ENCODE measurements at regions not wholly inside any gene's neighbourhood (a gene's known extent, or its start where the extent isn't known, plus 50 kb on each side); places are given as distances from the start of the nearest gene placed in this dataset.

GRCh38 chr4:52290466-52290865 lies 239.4 kb downstream of the SPATA18 start:
- no peak for DNase-seq

- DNase-seq: no peak
These were observed 241.1 kb downstream of the SPATA18 start for GRCh38 chr4:52292245-52292644.

DNA sequence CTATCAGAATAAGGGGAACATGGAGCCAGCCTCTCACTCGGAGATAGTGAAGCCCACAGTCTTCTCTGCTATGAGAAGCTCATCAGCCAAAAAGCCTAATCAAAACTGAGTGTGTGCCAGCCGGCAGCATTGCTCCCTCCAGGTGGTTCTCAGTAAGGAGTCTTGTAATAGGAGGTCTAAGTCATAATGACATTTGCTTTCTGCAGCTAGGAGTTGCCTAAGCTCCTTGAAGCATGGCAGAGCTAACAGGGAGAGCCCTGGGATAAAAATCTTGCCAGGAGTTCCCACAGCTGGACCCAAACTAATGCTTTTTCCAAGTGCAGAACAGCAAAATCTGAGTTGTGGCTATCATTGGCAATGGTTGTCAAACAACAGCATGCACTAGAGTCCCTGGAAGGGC lies 245.2 kb downstream of the SPATA18 start:
- DNase-seq: no peak

DNA sequence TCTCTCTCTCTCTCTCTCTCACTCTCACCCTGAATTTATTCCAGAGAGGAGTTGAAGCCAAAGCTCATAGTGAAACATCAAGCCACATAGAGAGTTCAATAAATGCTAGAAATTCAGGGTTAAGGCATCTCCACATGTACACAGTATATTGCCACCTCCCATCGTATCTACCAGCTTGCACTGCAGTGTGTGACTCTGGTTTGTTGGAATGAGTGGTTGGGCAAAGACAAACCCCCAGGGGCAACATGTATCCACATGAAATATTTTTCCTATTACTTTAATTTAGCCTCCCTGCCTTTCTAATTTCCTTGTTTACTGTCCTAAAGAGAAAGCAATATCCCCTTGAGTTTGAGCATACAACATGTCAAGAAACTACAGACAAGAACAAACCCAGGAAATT lies 247.3 kb downstream of the SPATA18 start:
- DNase-seq: no peak

DNA sequence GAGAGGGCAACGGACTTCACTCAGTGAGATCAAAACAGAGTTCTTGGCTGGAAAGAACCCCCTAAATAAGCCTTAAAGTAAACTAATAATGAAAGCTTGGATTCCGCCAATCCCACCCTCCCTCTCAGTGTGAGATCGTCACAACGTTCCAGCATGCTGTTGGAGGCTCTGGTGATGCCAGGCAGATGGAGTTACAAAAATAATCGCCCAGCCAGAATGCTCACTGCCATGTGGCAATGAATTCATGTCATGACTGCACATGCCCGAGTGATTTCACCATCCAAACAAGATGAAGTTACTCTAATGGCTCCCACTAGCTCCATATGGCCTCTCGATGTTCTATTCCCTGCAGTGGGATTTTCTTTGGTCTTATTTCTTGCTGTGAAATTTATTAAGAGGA lies 248.0 kb downstream of the SPATA18 start:
- no peak for DNase-seq

- DNase-seq: no peak
These were observed 260.5 kb downstream of the SPATA18 start for GRCh38 chr4:52311464-52312125.

DNA sequence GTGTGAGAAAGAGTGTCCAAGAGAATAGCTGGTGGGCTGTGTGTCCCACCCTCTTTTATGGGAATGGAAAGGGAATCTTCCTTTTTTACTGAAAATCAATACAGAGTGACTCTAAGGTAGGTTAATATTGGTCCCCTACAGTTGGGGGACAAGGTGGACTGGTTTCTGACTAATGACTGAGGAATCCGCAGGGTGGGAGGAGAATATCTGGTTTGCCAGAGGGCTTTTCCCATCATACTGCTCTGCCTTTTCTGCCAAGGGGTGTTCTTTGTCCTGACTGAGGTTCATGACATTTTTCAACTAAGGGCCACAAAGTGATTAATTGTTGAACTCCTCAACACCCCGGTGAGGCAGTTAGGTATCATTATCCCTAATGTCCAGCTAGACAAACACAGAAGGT lies 261.6 kb downstream of the SPATA18 start:
- no peak for DNase-seq

DNA sequence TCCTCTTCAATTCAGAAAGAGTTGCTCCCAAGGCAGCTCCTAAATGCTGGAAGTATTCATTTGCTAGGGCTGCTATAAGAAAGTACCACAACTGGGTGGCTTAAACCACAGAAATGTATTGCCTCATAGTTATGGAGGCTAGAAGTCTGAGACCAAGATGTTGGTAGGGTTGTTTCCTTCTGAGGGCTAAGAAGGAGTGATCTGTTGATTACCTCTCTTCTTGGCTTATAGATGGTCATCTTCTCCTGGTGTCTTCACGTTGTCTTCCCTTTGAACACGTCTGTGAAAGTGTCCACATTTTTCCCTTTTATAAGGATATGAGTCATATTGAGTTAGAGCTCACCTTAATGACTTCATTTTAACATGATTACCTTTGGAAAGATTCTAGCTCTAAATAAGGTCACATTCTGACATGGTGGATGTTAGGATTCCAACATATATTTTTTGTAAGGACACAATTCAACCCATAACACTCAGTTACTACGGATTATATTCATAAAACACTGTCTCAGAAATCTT lies 266.3 kb downstream of the SPATA18 start:
- DNase-seq: no peak

DNA sequence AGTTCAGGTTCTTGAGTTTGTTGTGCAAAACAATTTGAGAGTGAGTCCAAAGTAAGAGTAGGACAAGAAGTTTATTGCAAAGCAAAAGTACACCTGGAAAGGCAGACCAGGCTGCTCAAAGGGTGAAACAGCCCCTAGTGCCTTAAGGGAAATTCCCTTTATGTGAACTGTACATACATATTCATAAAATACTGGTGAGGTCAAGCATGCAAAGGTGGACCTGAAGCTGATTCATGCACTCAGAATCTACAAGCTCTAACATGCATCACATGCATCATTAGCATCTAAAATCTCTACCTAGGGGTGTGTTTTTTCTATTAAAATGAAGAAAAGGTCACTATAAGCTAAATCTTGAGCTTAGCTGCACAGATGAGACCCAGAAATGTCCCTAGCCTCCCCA lies 266.9 kb downstream of the SPATA18 start:
- no peak for DNase-seq

GRCh38 chr4:52329894-52330293 lies 278.8 kb downstream of the SPATA18 start:
- DNase-seq: no peak

- no peak for DNase-seq
These were observed 292.5 kb downstream of the SPATA18 start for GRCh38 chr4:52343595-52343994.

GRCh38 chr4:52350926-52351325 lies 299.8 kb downstream of the SPATA18 start:
- DNase-seq: no peak

GRCh38 chr4:52358366-52358765 lies 300.7 kb downstream of the USP46 start:
- no peak for DNase-seq

GRCh38 chr4:52358883-52359321 lies 300.2 kb downstream of the USP46 start:
- DNase-seq: no peak

DNA sequence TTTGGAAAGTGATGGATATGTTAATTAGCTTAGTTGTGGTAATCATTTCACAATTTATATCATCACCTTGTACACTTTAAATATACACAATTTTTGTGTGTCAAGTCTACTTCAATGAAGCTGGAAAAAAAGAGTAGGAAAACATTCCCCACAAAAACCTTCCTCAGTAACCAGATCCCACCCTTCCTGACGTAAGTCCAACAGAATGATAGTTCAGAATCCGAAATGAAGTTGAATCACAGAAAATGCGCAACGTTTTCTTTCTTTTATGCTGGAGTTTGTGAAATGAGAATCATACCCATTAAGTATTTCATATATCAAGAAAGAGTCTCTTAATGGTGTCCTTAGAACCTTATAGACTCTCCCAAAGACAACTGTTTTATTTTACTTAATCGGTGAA lies 292.9 kb downstream of the USP46 start:
- no peak for DNase-seq

DNA sequence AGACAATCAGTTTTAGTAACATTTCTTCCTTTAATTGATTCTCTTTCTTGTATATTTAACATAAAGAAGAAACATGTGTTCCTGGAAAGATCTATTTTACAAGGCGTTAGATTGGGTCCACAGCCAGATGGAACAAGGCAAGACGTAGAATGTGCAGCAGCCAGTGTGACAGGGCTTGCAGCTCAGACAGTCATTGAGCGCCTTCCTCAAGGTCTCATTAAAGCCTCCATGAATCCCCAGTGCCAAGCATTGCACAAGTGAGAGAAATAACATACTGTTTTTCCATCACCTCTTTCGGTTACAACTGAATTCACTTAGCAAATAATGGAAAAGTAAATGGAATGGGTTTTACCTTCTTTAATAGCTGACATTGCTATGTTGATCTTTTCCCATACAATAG lies 292.5 kb downstream of the USP46 start:
- DNase-seq: no peak

DNA sequence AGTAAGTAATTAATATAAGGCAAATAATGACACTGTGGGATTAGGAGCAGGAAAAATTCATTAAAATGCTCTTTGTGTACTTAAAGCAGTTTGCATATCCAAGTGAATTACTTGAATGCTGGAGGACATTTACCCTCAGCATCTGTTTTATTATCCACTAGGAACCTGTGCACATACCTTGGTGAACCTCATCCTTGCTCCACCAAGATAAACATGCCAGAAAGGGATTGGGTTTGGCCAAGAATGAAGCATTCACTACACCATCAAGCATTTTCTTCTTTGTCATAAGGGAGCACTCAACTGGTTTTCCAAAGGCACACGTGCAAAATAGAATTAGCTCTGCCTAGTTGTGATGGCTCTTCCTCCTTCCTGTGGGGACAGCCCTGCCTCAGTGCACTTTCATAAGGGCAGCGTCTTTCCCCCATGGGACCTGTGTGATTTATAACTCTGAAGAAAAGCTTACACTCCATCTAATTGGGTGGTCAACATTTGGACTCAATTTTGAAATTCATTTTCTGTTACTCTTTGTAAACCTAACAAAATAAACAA lies 291.7 kb downstream of the USP46 start:
- DNase-seq: no peak

DNA sequence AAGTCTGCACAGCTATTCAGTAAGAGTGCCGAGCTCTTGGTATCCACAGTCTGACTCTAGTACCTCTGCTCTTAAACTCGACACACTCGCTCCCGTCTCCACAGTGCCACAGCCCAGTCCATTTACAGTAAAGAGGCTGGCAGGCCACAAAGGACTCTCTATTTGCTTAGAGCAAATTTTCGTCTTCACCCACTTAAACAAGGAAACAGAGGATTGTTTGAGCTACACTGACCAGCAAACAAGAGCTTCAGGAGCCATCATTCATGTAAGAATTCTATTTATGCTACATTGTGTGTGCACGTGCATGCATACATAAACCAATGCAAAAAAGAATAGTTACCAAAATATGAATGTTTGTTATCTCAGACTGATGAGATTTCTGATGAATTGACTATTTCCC lies 290.2 kb downstream of the USP46 start:
- DNase-seq: no peak

- DNase-seq: no peak
These were observed 289.5 kb downstream of the USP46 start for GRCh38 chr4:52369649-52370048.

DNA sequence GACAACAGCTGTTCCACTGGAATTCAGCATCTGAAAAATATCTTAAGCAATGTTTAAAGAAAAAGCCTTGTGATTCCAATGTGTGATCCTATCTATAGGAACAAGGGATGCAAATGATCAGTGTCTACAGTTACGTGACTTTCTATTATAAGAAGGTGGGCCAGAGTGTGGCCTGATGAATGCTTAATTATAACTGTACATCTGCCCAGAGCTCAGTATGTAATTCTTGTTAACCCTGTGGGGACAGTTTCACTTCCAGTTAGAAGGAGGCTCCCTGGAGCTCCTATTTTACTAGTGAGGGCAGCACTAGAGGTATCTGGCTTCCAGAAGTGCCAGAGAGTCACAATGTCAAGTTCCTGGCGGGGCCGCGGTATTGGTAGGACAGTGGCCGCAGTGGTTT lies 288.5 kb downstream of the USP46 start:
- no peak for DNase-seq

DNA sequence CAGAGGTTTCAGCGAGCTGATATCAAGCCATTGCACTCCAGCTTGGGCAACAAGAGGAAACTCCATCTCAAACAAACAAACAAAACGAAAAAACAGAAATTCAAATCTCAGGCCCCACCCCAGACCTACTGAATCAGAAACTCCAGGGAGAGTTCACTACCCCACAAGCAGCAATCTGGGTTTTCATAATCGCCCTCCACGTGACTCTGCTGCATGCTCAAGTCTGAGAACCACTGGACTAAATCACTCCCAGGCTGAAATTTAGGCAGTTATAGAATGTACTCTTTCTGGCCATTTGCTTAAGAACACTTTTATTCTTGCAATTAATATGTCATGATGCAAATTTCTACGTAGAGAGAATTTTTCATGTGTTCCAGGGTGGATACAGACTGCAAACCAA lies 287.3 kb downstream of the USP46 start:
- no peak for DNase-seq

DNA sequence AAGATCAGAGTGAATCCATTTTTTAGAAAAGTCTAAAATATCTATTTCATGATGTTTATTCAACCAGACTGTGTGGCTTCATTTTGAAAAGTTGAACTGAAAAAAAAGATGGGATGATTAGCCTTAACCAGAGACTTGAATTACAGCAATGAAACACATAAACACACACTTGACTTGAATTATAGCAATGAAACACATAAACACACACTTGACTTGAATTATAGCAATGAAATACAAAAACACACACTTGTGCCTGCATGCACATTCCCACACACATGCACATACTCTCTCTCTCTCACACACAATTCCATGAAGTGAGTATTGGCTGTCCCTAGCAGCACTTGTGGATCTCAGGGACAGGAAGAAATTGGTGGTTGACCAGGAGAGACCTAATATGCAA lies 286.8 kb downstream of the USP46 start:
- no peak for DNase-seq

- DNase-seq: no peak
These were observed 286.4 kb downstream of the USP46 start for GRCh38 chr4:52372747-52373146.

DNA sequence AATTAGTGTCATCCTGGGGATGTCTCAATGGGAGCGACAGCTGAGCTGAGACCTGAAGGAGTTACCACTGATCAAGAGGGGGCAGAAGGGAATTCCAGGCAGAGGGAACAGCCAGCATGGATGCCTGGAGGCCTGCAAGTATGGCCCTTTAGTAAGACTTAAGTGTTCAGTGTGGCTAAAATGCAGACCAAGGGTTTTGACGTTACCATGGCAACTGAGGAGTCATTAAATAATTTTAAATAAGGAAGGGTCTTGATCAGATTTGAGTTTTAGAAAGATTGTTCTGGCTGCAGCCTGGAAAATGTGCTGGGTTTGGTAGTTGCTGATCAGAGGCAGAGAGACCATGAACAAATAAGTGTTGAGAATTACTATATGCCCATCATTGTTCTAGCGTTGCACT lies 285.5 kb downstream of the USP46 start:
- no peak for DNase-seq

- no peak for DNase-seq
These were observed 284.2 kb downstream of the USP46 start for GRCh38 chr4:52374877-52375276.
